ENCODE measurements at regions not wholly inside any gene's neighbourhood (a gene's known extent, or its start where the extent isn't known, plus 50 kb on each side); places are given as distances from the start of the nearest gene placed in this dataset.

GRCh38 chr21:38691631-38692030 is 114.1 kb upstream of the ETS2 start:
- Histone ChIP-seq H3F3A (ENCODE audit: insufficient read depth, low read depth) (no peaks in the 10 kb centered on the region), H2AFZ (no peak overlapping the region), H3K27me3 (ENCODE audit: insufficient read depth, low read depth) (peaks cover 11% of the 10 kb centered on the region; the same call in 1 of the 2 replicates), H3K27ac (no peak overlapping the region), H3K9me2 (ENCODE audit: insufficient read depth) (no peaks in the 10 kb centered on the region), H3K9me3 (ENCODE audit: insufficient read depth, low read depth) (no peaks in the 10 kb centered on the region), H3K79me2 (ENCODE audit: low read depth) (no peaks in the 10 kb centered on the region), H3K4me3 (no peak overlapping the region), H3K4me2 (no peak overlapping the region), H3K4me1 (replicated peaks; ENCODE audit: insufficient read depth) (no peaks in the 10 kb centered on the region), H4K20me1 (ENCODE audit: insufficient read depth) (no peaks in the 10 kb centered on the region), H3K36me3 (ENCODE audit: low read depth) (no peaks in the 10 kb centered on the region)
- no peak for DNase-seq
- intact Hi-C loops (cut with micrococcal nuclease; ENCODE audit: unreplicated experiment) = no loop called here
- ChIA-PET POLR2A (ENCODE audit: unreplicated experiment) (no interaction called here), CTCF (no interaction called here)
- BruUV-seq (replicated peaks) = no TSS peak
- TF ChIP-seq, protein P1, sequence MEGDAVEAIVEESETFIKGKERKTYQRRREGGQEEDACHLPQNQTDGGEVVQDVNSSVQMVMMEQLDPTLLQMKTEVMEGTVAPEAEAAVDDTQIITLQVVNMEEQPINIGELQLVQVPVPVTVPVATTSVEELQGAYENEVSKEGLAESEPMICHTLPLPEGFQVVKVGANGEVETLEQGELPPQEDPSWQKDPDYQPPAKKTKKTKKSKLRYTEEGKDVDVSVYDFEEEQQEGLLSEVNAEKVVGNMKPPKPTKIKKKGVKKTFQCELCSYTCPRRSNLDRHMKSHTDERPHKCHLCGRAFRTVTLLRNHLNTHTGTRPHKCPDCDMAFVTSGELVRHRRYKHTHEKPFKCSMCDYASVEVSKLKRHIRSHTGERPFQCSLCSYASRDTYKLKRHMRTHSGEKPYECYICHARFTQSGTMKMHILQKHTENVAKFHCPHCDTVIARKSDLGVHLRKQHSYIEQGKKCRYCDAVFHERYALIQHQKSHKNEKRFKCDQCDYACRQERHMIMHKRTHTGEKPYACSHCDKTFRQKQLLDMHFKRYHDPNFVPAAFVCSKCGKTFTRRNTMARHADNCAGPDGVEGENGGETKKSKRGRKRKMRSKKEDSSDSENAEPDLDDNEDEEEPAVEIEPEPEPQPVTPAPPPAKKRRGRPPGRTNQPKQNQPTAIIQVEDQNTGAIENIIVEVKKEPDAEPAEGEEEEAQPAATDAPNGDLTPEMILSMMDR (conservative IDR thresholded peaks at IDR 0.05) = no peak

DNA sequence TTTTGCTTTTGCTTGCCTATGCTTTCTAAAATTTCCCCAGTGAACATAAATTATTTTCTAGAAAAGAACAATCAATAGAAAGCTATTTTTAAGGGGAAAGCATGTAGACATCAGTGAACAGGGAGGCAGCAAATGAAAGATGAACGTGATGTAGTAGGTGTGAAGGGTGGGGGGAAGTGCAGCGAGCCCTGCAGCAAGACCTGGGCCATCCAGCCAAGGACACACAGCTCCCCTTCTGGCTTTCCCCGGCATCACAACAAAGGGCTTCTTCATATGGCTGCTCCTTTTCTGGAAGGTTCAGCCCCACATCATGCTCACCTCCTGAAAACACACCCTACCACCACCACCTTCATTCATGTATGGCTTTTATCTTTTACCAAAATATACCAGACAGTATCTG is 109.2 kb upstream of the ETS2 start:
- Histone ChIP-seq H4K20me1 (ENCODE audit: insufficient read depth) (no peaks in the 10 kb centered on the region), H3K4me1 (replicated peaks; ENCODE audit: insufficient read depth) (no peaks in the 10 kb centered on the region), H3K4me2 (no peak overlapping the region), H3K4me3 (no peak overlapping the region), H3F3A (ENCODE audit: insufficient read depth, low read depth) (no peaks in the 10 kb centered on the region), H3K36me3 (ENCODE audit: low read depth) (no peaks in the 10 kb centered on the region), H3K9me3 (ENCODE audit: insufficient read depth, low read depth) (no peaks in the 10 kb centered on the region), H3K27me3 (ENCODE audit: insufficient read depth, low read depth) (peaks cover 6% of the 10 kb centered on the region; the same call in 1 of the 2 replicates), H3K27ac (no peak overlapping the region), H3K9me2 (ENCODE audit: insufficient read depth) (no peaks in the 10 kb centered on the region), H3K79me2 (ENCODE audit: low read depth) (no peaks in the 10 kb centered on the region), H2AFZ (no peak overlapping the region)
- intact Hi-C loops (cut with micrococcal nuclease; ENCODE audit: unreplicated experiment) = no loop called here
- DNase-seq = no peak
- no TSS peak for BruUV-seq (replicated peaks)
- CTCF ChIA-PET = no interaction called here
- TF ChIP-seq, protein P1 (conservative IDR thresholded peaks at IDR 0.05) = no peak
- TF ChIP-seq EZH2 (IDR thresholded peaks at IDR 0.05; ENCODE audit: low read depth) = no peak
- POLR2A ChIA-PET (ENCODE audit: unreplicated experiment) = no interaction called here

- BruUV-seq (replicated peaks) = no TSS peak
- H3K4me1 ChIP-seq (replicated peaks; ENCODE audit: insufficient read depth) = no peaks in the 10 kb centered on the region
- CTCF ChIA-PET = no interaction called here
Measured at GRCh38 chr21:38699048-38699447, 106.7 kb upstream of the ETS2 start.

More at GRCh38 chr21:38699048-38699447, 106.7 kb upstream of the ETS2 start:
- H3K27me3 ChIP-seq (ENCODE audit: insufficient read depth, low read depth) = peaks cover 12% of the 10 kb centered on the region; the same call in 1 of the 2 replicates
- no peak overlapping the region for H3K4me3 ChIP-seq
- no peak overlapping the region for H2AFZ ChIP-seq
- H3K27ac ChIP-seq = no peak overlapping the region
- H3K79me2 ChIP-seq (ENCODE audit: low read depth) = no peaks in the 10 kb centered on the region
- no peaks in the 10 kb centered on the region for H3K36me3 ChIP-seq (ENCODE audit: low read depth)
- TF ChIP-seq, protein P1 (conservative IDR thresholded peaks at IDR 0.05) = peak; percentile 39
- no peak for TF ChIP-seq EZH2 (IDR thresholded peaks at IDR 0.05; ENCODE audit: low read depth)
- no peaks in the 10 kb centered on the region for H3F3A ChIP-seq (ENCODE audit: insufficient read depth, low read depth)
- H3K4me2 ChIP-seq = no peak overlapping the region
- POLR2A ChIA-PET (ENCODE audit: unreplicated experiment) = no interaction called here
- no peaks in the 10 kb centered on the region for H3K9me3 ChIP-seq (ENCODE audit: insufficient read depth, low read depth)
- intact Hi-C loops (cut with micrococcal nuclease; ENCODE audit: unreplicated experiment) = no loop called here
- no peak for DNase-seq
- H3K9me2 ChIP-seq (ENCODE audit: insufficient read depth) = no peaks in the 10 kb centered on the region
- H4K20me1 ChIP-seq (ENCODE audit: insufficient read depth) = no peaks in the 10 kb centered on the region
